ENCODE measurements at regions not wholly inside any gene's neighbourhood (a gene's known extent, or its start where the extent isn't known, plus 50 kb on each side); places are given as distances from the start of the nearest gene placed in this dataset.
"Not testable (repeated sequence)": the region's sequence is repeated elsewhere in the genome, so short reads cannot be mapped to it uniquely, and the experiment has no call there.

DNA sequence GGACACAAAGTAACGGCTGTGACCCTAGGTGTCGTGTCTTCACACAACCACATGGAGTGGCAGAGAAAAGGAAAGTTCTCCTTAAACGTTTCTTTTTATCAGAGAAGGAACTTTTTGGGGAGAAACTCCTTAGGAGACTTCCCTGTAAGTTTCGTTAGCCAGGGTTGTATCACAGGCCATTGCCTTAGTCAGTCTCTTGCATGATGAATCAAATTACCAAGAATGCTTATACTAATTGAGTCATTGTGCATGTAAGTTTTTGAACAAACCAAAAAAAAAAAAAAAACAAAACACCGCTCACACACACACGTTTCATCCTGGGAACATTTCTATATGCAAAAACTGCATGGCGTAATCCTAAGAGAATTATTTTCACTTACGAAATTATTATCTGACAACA lies 150.4 kb upstream of the SATB1 start:
- no peaks in the 10 kb centered on the region for H3K27me3 ChIP-seq (ENCODE audit: low read depth)
- H3K9me3 ChIP-seq: no peaks in the 10 kb centered on the region
- H3K4me1 ChIP-seq: no peaks in the 10 kb centered on the region
- no peak overlapping the region for H3K4me3 ChIP-seq
- H3K36me3 ChIP-seq (replicated peaks): no peaks in the 10 kb centered on the region
- DNase-seq (ENCODE audit: low spot score in 2 of 2): no peak
- in situ Hi-C loops (cut with MboI; ENCODE audit: low sequenced_read_pairs): no loop called here

DNA sequence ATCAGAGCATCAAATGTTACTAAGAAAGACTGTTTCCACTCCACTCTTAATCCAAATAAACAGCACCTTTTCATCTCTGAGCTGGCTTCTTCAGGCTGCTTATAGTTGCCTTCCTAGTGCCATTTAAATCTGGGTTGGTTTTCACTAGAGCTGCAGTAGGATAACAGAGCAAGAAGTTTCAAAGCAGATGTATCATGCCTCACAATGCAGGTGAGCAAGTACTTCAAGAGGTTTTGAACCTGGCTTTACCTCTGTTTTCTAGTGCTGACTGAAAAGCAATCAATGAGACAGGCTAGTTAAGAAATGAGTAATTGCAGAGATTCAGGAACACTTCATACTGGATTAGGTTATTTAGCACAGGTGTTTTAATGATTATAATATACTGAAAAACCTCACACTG lies 147.7 kb upstream of the SATB1 start:
- H3K4me3 ChIP-seq: no peak overlapping the region
- no peaks in the 10 kb centered on the region for H3K27me3 ChIP-seq (ENCODE audit: low read depth)
- H3K4me1 ChIP-seq: no peaks in the 10 kb centered on the region
- DNase-seq (ENCODE audit: low spot score in 2 of 2): no peak
- no peaks in the 10 kb centered on the region for H3K9me3 ChIP-seq
- in situ Hi-C loops (cut with MboI; ENCODE audit: low sequenced_read_pairs): no loop called here
- H3K36me3 ChIP-seq (replicated peaks): no peaks in the 10 kb centered on the region

DNA sequence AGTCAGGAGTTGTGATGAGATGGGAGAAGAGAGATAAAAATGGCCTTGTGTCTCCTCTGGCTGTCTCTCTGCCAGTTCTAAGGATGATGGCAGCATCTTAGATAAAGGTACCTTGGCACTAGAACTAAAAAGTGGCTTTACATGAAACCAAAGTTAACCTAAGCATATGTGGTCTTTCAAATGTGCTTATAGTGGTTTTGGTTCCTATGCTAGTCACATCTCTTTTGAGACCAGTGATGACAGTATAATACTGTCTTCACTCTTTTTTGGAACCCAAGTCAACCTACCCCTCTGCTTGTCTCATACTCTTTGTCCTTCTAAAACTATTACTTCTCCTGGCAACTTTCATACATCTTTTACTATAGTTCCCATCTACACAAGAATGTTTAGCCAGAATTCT lies 142.2 kb upstream of the SATB1 start:
- in situ Hi-C loops (cut with MboI; ENCODE audit: low sequenced_read_pairs): no loop called here
- H3K27me3 ChIP-seq (ENCODE audit: low read depth): no peaks in the 10 kb centered on the region
- no peaks in the 10 kb centered on the region for H3K36me3 ChIP-seq (replicated peaks)

DNA sequence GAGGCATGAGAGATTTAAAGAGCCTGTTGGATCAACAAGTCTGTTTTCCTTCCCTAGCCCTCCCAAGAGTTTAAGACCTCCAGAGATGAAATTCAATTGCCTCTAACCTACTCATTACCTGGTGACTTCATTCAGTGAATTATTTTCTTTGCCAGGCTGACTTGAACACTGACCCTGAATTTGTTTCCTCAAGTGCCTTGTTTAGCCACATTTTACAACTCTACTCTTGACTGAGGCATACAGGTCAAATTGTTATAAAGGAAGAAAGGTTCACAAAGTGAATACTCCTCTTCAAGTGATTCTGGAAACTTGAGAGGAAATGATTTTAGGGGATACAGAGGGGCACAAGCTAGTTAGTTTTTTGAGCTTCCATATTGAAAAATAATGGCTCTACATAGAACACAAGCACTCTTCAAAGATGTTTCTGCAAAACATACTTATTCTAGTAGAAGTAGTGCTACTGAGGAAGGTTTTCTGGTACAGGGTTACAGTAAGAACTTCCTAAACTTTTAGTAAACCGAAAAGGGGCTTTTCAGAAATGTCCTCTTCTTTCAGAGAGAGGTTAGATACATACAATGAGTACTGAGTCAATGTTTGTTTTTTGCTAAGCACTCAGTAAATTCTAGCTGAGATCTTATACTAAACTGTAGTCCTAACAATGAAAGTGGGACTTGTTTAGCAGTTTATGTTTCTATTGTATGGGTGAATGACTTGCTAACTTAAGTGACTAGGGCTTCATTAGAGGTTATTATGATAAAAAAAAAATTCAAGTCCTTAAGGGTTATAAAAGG lies 137.4 kb upstream of the SATB1 start:
- no peaks in the 10 kb centered on the region for H3K36me3 ChIP-seq (replicated peaks)
- H3K4me1 ChIP-seq: no peaks in the 10 kb centered on the region
- H3K27me3 ChIP-seq (ENCODE audit: low read depth): 0 out of 2 replicates have a peak, but pooled peaks cover 4% of the 10 kb centered on the region
- in situ Hi-C loops (cut with MboI; ENCODE audit: low sequenced_read_pairs): no loop called here
- DNase-seq (ENCODE audit: low spot score in 2 of 2): no peak
- no peak overlapping the region for H3K4me3 ChIP-seq
- H3K9me3 ChIP-seq: no peaks in the 10 kb centered on the region

More for the DNA sequence above, 142.2 kb upstream of the SATB1 start:
- Histone ChIP-seq H3K4me3 (no peak overlapping the region), H3K4me1 (no peaks in the 10 kb centered on the region), H3K9me3 (no peaks in the 10 kb centered on the region)
- no peak for DNase-seq (ENCODE audit: low spot score in 2 of 2)

DNA sequence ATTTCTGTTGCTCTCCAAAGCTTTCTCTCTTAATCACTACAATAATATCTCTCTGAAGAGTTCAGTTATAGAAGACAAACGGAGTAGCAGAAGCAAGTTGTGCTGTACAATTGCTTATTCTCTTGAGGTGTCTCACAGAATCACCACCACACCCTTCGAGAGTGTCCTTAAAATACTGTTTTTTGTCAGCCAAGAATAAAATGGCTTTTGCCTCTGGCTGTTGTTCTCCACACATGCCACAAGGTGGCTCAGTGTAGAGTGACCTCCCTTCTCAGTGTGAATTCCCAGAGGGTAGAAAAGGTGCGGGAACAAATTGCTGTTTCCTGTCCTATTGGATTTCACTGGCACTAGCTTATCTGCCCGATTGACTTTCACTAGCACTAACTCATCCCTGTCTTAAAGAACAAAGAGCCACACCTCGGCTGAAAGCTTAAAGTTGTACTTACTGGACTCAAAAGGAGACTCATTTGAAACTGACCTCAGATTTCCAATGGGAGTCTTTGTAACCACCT lies 134.2 kb upstream of the SATB1 start:
- Histone ChIP-seq H3K36me3 (replicated peaks) (no peaks in the 10 kb centered on the region), H3K4me1 (no peaks in the 10 kb centered on the region), H3K27me3 (ENCODE audit: low read depth) (0 out of 2 replicates have a peak, but pooled peaks cover 4% of the 10 kb centered on the region), H3K9me3 (no peaks in the 10 kb centered on the region), H3K4me3 (no peak overlapping the region)
- in situ Hi-C loops (cut with MboI; ENCODE audit: low sequenced_read_pairs): no loop called here
- DNase-seq (ENCODE audit: low spot score in 2 of 2): peak; percentile 49 to 58

DNA sequence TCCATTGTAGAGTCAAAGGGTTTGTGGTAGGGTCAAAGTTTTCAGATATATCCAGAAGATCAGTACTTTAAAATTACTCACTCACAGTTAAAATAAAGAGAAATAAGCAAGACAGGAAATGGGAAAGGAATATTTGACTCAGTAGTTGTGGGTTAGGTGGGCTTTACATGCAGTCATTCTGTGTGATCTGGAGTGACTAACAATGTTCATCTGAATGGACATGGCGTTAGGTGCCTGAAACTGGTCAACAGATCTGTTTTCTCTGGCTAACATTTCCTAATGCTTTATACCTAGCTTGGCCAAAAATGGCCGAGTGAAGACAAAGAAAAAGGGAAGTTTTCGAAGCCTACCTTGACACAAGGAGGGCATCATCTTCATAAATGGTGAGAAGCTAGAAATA lies 133.4 kb upstream of the SATB1 start:
- no peaks in the 10 kb centered on the region for H3K4me1 ChIP-seq
- no peaks in the 10 kb centered on the region for H3K9me3 ChIP-seq
- no peak for DNase-seq (ENCODE audit: low spot score in 2 of 2)
- H3K36me3 ChIP-seq (replicated peaks): no peaks in the 10 kb centered on the region
- H3K27me3 ChIP-seq (ENCODE audit: low read depth): 0 out of 2 replicates have a peak, but pooled peaks cover 4% of the 10 kb centered on the region
- in situ Hi-C loops (cut with MboI; ENCODE audit: low sequenced_read_pairs): no loop called here
- H3K4me3 ChIP-seq: no peak overlapping the region

DNA sequence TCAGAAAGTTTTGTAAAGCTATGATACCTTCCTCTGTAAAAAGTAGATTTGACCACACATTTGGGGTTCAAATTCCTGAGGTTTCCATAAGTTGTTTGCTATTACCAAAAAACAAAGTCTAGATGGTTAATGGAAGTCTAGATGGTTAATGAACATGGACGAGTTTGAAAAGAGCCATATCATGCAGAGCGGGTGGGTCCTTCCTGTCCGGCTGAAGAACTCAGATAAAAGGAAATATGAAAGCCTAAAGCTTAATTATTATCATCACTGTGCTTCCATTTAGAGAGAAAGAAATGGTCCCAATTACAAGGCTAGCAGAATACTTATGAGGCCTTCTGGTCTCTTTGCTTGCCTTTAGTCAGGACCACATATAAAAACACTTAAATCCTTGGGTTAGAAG lies 132.1 kb upstream of the SATB1 start:
- no peak for DNase-seq (ENCODE audit: low spot score in 2 of 2)
- H3K27me3 ChIP-seq (ENCODE audit: low read depth): 0 out of 2 replicates have a peak, but pooled peaks cover 4% of the 10 kb centered on the region
- no peaks in the 10 kb centered on the region for H3K4me1 ChIP-seq
- no peaks in the 10 kb centered on the region for H3K9me3 ChIP-seq
- H3K4me3 ChIP-seq: no peak overlapping the region
- H3K36me3 ChIP-seq (replicated peaks): no peaks in the 10 kb centered on the region
- in situ Hi-C loops (cut with MboI; ENCODE audit: low sequenced_read_pairs): no loop called here

DNA sequence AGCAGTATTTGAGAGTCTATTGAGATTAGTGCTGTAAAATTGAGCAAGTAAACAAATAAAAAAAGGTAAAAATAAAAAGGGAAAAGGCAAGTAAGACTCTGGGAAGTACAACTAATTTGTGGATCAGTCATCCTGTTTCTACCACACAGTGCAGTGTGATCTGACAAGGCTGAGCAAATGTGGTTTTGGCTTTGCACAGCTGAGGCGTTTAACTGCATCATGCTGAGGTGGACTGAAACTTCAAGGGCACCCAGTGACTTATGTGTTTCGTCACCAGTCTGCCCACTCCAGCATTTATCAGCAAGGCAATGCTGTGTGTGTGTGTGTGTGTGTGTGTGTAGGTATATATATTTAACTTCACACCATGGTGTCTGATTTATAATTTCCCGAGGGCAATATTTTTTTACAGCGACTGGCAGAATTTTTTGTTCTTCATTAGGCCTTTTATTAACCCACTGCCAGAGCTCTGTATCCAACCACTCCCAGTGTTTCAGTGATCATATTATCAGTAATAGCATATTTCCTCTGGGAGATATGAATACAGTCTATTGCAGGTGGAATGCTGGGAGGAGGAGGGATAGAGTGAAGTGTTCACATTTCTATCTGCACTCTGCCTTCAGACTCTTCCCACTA lies 131.5 kb upstream of the SATB1 start:
- DNase-seq (ENCODE audit: low spot score in 2 of 2): no peak
- Histone ChIP-seq H3K9me3 (no peaks in the 10 kb centered on the region), H3K27me3 (ENCODE audit: low read depth) (0 out of 2 replicates have a peak, but pooled peaks cover 4% of the 10 kb centered on the region), H3K4me1 (no peaks in the 10 kb centered on the region), H3K36me3 (replicated peaks) (no peaks in the 10 kb centered on the region), H3K4me3 (no peak overlapping the region)
- in situ Hi-C loops (cut with MboI; ENCODE audit: low sequenced_read_pairs): no loop called here

DNA sequence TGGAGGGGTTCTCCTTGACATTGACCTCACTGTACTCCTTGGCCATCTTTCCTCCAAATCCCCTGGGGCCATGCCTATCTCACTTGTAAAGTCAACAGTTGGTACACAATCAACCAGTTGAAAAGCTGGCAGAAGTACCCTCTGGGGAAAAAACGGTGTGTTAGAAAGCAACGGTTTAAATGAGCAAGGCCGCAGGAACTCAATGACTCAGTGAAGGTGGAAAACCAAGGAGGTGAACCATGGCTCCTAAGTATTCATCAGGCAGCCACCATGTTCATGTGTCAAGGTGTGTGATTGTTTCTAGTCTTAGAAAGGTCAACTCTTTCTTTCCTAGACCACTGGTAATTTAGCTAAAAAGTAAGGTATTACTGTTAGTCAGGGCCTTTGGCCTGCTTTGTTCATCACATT lies 130.9 kb upstream of the SATB1 start:
- Histone ChIP-seq H3K36me3 (replicated peaks) (no peaks in the 10 kb centered on the region), H3K4me3 (no peak overlapping the region), H3K9me3 (no peaks in the 10 kb centered on the region), H3K27me3 (ENCODE audit: low read depth) (no peaks in the 10 kb centered on the region), H3K4me1 (no peaks in the 10 kb centered on the region)
- no peak for DNase-seq (ENCODE audit: low spot score in 2 of 2)
- in situ Hi-C loops (cut with MboI; ENCODE audit: low sequenced_read_pairs): no loop called here

DNA sequence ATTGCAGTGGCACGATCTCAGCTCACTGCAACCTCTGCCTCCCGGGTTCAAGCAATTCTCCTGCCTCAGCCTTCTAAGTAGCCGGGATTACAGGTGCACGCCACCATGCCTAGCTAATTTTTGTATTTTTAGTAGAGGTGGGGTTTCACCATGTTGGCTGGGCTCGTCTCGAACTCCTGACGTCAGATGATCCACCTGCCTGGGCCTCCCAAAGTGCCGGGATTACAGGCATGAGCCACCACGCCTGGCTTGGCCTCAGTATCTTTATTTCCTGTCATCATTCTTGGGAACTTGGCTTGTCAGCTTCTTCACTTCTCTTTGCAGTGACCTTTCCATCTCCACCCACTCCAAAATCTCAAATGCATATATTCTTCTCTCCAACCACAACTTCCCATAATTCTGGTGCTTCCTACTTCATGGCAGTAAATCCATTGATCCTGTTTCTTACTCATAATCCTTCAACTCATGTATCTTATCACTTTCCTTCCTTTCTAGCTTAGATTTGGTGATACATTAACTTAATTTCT lies 127.5 kb upstream of the SATB1 start:
- in situ Hi-C loops (cut with MboI; ENCODE audit: low sequenced_read_pairs); DNase-seq (ENCODE audit: low spot score in 2 of 2); H3K4me1 ChIP-seq; H3K9me3 ChIP-seq; H3K36me3 ChIP-seq (replicated peaks); H3K27me3 ChIP-seq (ENCODE audit: low read depth); H3K4me3 ChIP-seq: not testable (repeated sequence)

DNA sequence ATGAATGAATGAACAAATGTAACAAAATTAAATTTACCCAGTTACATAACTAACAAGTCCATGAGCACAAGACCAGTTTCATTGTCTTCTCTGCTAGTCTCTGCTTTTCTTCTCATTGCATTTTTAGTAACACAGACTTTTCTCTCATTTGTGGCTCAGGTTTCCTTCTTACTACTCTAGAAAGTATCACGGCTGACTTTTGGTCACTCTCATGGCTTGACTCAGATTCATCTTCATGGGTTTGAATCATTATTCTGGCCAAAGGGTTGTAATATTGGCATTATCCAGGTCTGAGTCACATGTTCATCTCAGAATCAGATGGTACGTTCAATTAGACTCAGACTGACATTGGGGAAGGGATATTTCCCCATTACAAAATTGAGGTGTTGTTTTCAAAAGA lies 121.5 kb upstream of the SATB1 start:
- Histone ChIP-seq H3K4me3 (no peak overlapping the region), H3K27me3 (ENCODE audit: low read depth) (no peaks in the 10 kb centered on the region)
- in situ Hi-C loops (cut with MboI; ENCODE audit: low sequenced_read_pairs): no loop called here

DNA sequence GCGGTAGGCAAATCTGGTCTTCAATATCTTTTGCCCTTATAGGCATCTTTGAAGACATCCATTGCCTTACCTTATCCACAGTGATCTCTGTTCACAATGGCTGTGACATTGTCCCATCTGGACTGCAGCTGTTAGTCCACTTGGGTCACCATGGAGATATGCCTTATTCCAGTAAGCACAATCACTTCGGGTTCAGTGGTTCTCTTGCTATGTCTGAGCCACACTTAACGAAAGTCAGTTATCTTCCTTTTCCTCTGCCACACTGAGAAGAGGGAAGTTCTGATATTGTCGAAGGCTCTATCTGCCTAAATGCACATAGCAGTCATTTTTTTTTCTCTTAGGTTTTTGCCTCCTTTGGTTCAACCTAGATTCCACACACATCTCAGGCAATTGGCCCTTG lies 119.0 kb upstream of the SATB1 start:
- H3K27me3 ChIP-seq (ENCODE audit: low read depth): no peaks in the 10 kb centered on the region
- in situ Hi-C loops (cut with MboI; ENCODE audit: low sequenced_read_pairs): no loop called here
- no peaks in the 10 kb centered on the region for H3K9me3 ChIP-seq

More for the DNA sequence above, 121.5 kb upstream of the SATB1 start:
- DNase-seq (ENCODE audit: low spot score in 2 of 2): no peak
- H3K9me3 ChIP-seq: no peaks in the 10 kb centered on the region
- no peaks in the 10 kb centered on the region for H3K4me1 ChIP-seq
- no peaks in the 10 kb centered on the region for H3K36me3 ChIP-seq (replicated peaks)

DNA sequence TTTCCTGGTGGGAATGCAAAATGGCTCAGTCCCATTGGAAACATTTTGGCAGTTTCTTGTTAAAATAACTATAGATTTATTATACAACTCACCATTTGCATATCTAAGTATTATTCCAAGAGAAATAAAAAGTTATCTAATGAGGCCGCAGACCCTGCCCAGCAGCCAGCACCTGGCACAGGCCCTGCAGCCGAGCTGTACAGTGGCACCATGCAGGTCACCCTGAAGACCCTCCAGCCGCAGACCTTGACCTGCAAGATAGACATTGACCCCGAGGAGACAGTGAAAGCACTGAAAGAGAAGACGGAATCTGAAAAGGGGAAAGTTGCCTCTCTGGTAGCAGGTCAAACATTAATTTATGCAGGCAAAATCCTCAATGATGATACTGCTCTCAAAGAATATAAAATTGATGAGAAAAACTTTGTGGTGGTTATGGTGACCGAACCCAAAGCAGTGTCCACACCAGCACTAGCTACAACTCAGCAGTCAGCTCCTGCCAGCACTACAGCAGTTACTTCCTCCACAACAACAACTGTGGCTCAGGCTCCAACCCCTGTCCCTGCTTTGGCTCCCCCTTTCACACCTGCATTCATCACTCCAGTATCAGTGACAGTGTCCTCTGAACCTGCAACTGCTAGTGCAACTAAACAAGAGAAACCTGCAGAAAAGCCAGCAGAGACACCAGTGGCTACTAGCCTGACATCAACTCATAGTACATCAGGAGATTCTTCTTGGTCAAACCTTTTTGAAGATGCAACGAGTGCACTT lies 113.5 kb upstream of the SATB1 start:
- in situ Hi-C loops (cut with MboI; ENCODE audit: low sequenced_read_pairs): no loop called here
- no peak overlapping the region for H3K4me3 ChIP-seq
- H3K36me3 ChIP-seq (replicated peaks): no peaks in the 10 kb centered on the region
- no peaks in the 10 kb centered on the region for H3K4me1 ChIP-seq
- H3K27me3 ChIP-seq (ENCODE audit: low read depth): no peaks in the 10 kb centered on the region
- DNase-seq (ENCODE audit: low spot score in 2 of 2): no peak
- H3K9me3 ChIP-seq: no peaks in the 10 kb centered on the region

More for the DNA sequence above, 119.0 kb upstream of the SATB1 start:
- Histone ChIP-seq H3K4me3 (no peak overlapping the region), H3K4me1 (no peaks in the 10 kb centered on the region), H3K36me3 (replicated peaks) (no peaks in the 10 kb centered on the region)
- DNase-seq (ENCODE audit: low spot score in 2 of 2): no peak

Data from HAP-1 (cell line).